HL-60 (cell line): ENCODE measurements at regions not wholly inside any gene's neighbourhood (a gene's known extent, or its start where the extent isn't known, plus 50 kb on each side); places are given as distances from the start of the nearest gene placed in this dataset.

Source experiments
- CTCF ChIP-seq: IDR thresholded peaks from one replicate; pipeline ENCODE4 v1.5.1; 2011; ENCODE audit warnings: low read length, control low read depth, inconsistent platforms; ENCODE audit not compliant: insufficient read depth
- GABPA ChIP-seq: IDR thresholded peaks from 2 replicates; pipeline ENCODE4 v1.6.1; 2012; ENCODE audit warnings: low read depth
- POLR2AphosphoS5 ChIP-seq: IDR thresholded peaks from 2 replicates; pipeline ENCODE4 v1.6.1; 2012; ENCODE audit warnings: low read depth
- REST ChIP-seq: IDR thresholded peaks from 2 replicates; pipeline ENCODE4 v1.6.1; 2012; ENCODE audit warnings: low read depth; ENCODE audit not compliant: insufficient replicate concordance

- no peak for TF ChIP-seq POLR2AphosphoS5
- no peak for TF ChIP-seq GABPA
- no peak for TF ChIP-seq CTCF
- TF ChIP-seq REST, result no peak
Observed at GRCh38 chr12:115320967-115321366, 637.0 kb upstream of the TBX3 start.
